HCT116 (cell line): ENCODE measurements at regions not wholly inside any gene's neighbourhood (a gene's known extent, or its start where the extent isn't known, plus 50 kb on each side); places are given as distances from the start of the nearest gene placed in this dataset.

ENCODE experiments used
- ATAC-seq: fragments of 200-7000 bp; cut with Tn5 transposase; 2 replicates; pipeline ENCODE4 v1.9.1; 2020; ENCODE audit warnings: mild to moderate bottlenecking, moderate library complexity
- BruUV-seq: library from RNA; stranded (reverse); fragments of 400-500 nt; replicated peaks from 2 replicates; lab custom pipeline; 2021; lab: Mats Ljungman, UMichigan
- CTCF ChIA-PET: fragments of 300-600 bp; sonication (Branson Sonifier 250); formaldehyde crosslinking; loops from one replicate; lab custom pipeline; 2021; ENCODE audit warnings: antibody characterized with exemption; lab: Charles Lee
- POLR2A ChIA-PET: fragments of 300-600, 350-600 bp; sonication (Branson Sonifier 250); formaldehyde crosslinking; loops from one replicate; lab custom pipeline; 2021; ENCODE audit warnings: antibody characterized with exemption; lab: Charles Lee
- RAD21 ChIA-PET, 2 experiments: fragments of 300-600 bp; sonication (Branson Sonifier 250); formaldehyde crosslinking; loops; one replicate each; lab custom pipeline; 2023; ENCODE audit warnings: low total read pairs in 2 of 2; ENCODE audit not compliant: uncharacterized antibody in 2 of 2, unreplicated experiment in 2 of 2, low non-redundant PET in 1 of 2; lab: Charles Lee
- DNase-seq: peaks from one replicate; pipeline ENCODE4 v3.0.0-alpha.2; 2010; ENCODE audit warnings: low read depth, low spot score
- H2AFZ ChIP-seq: fragments of 200-600 bp; shearing (Covaris generic), sonication (generic); 2 replicates; pipeline ENCODE4 v1.6.1; 2017; ENCODE audit warnings: low read depth, mixed run types, mixed read lengths, antibody characterized with exemption, low read length; ENCODE audit not compliant: poor library complexity, severe bottlenecking
- H3K27ac ChIP-seq: 2 replicates; pipeline ENCODE4 v1.5.1; 2012; ENCODE audit warnings: low read depth, low read length
- H3K27me3 ChIP-seq: fragments of 200-600 bp; sonication (generic); 2 replicates; pipeline ENCODE4 v1.6.1; 2016; ENCODE audit warnings: mixed run types, low read length, mixed read lengths; ENCODE audit not compliant: insufficient read depth
- H3K36me3 ChIP-seq, 2 experiments: fragments of 200-500 bp in 1 of 2; fragments of 200-600 bp in 1 of 2; sonication (Bioruptor generic) in 1 of 2; sonication (generic) in 1 of 2; 2 replicates each; pipeline versions ENCODE4 v1.5.1 to v1.6.1; 2014 to 2016; ENCODE audit warnings: low read length in 2 of 2, inconsistent platforms in 1 of 2, mixed read lengths in 1 of 2, mixed run types in 1 of 2; ENCODE audit not compliant: insufficient read depth in 2 of 2, control insufficient read depth in 1 of 2
- H3K4me1 ChIP-seq, 2 experiments: fragments of 200-600 bp in 1 of 2; sonication (generic) in 1 of 2; 2 replicates each; pipeline versions ENCODE4 v1.5.1 to v1.6.1; 2012 to 2017; ENCODE audit warnings: low read length in 2 of 2, inconsistent platforms in 1 of 2, mild to moderate bottlenecking in 1 of 2, mixed read lengths in 1 of 2, mixed run types in 1 of 2, moderate library complexity in 1 of 2; ENCODE audit not compliant: insufficient read depth in 2 of 2, control insufficient read depth in 1 of 2
- H3K4me2 ChIP-seq: fragments of 200-600 bp; sonication (generic); 2 replicates; pipeline ENCODE4 v1.6.1; 2017; ENCODE audit warnings: mixed run types, low read length, mixed read lengths
- H3K4me3 ChIP-seq, 2 experiments: fragments of 200-600 bp in 1 of 2; sonication (generic) in 1 of 2; replicated peaks in 1 of 2; 2 replicates each; pipeline ENCODE4 v1.5.1; 2011 to 2016; ENCODE audit warnings: low read length in 2 of 2, control low read depth in 1 of 2, low read depth in 1 of 2, mild to moderate bottlenecking in 1 of 2, mixed read lengths in 1 of 2, mixed run types in 1 of 2
- H3K79me2 ChIP-seq: fragments of 200-600 bp; sonication (generic); 2 replicates; pipeline ENCODE4 v1.6.1; 2017; ENCODE audit warnings: mild to moderate bottlenecking, mixed run types, low read length, moderate library complexity, mixed read lengths; ENCODE audit not compliant: insufficient read depth
- H3K9ac ChIP-seq: fragments of 200-600 bp; sonication (generic); 2 replicates; pipeline ENCODE4 v1.6.1; 2016; ENCODE audit warnings: low read length, mixed read lengths
- H3K9me2 ChIP-seq: fragments of 200-600 bp; sonication (generic), shearing (Covaris generic); 2 replicates; pipeline ENCODE4 v1.6.1; 2017; ENCODE audit warnings: mixed run types, mild to moderate bottlenecking, moderate library complexity; ENCODE audit not compliant: insufficient read depth
- H3K9me3 ChIP-seq, 2 experiments: fragments of 200-500 bp in 1 of 2; fragments of 200-600 bp in 1 of 2; sonication (Bioruptor generic) in 1 of 2; sonication (generic) in 1 of 2; 2 replicates each; pipeline ENCODE4 v1.6.1; 2014 to 2017; ENCODE audit warnings: low read length in 2 of 2, mixed read lengths in 2 of 2, inconsistent platforms in 1 of 2, low read depth in 1 of 2, mild to moderate bottlenecking in 1 of 2, mixed run types in 1 of 2, moderate library complexity in 1 of 2; ENCODE audit not compliant: control insufficient read depth in 1 of 2, insufficient read depth in 1 of 2
- H4K20me1 ChIP-seq: fragments of 200-600 bp; sonication (generic), shearing (Covaris generic); 2 replicates; pipeline ENCODE4 v1.6.1; 2017; ENCODE audit warnings: mixed run types, mild to moderate bottlenecking, moderate library complexity; ENCODE audit not compliant: insufficient read depth
- CBX3 ChIP-seq: IDR thresholded peaks from 2 replicates; pipeline ENCODE4 v1.6.1; 2012; ENCODE audit warnings: low read depth
- CEBPB ChIP-seq: IDR thresholded peaks from 2 replicates; pipeline ENCODE4 v1.6.1; 2012; ENCODE audit warnings: low read depth
- CTCF ChIP-seq, 3 experiments: fragments of 200-600 bp in 1 of 3; sonication (generic) in 1 of 3; IDR thresholded peaks in 2 of 3; conservative IDR thresholded peaks in 1 of 3; 2 replicates each; pipeline ENCODE4 v1.5.1; 2012 to 2017; ENCODE audit warnings: low read depth in 2 of 3, low read length in 2 of 3, antibody characterized with exemption in 1 of 3, borderline replicate concordance in 1 of 3, control low read depth in 1 of 3, mild to moderate bottlenecking in 1 of 3, mixed read lengths in 1 of 3, mixed run types in 1 of 3, moderate library complexity in 1 of 3; ENCODE audit not compliant: insufficient read depth in 1 of 3
- EGR1 ChIP-seq: IDR thresholded peaks from 2 replicates; pipeline ENCODE4 v1.6.1; 2012; ENCODE audit warnings: low read depth
- EZH2phosphoT487 ChIP-seq: fragments of 200-600 bp; IDR thresholded peaks from 2 replicates; pipeline ENCODE4 v1.6.1; 2018; ENCODE audit warnings: antibody characterized with exemption, borderline replicate concordance
- MAX ChIP-seq: IDR thresholded peaks from 2 replicates; pipeline ENCODE4 v1.6.1; 2012
- POLR2A ChIP-seq: IDR thresholded peaks from 2 replicates; pipeline ENCODE4 v1.7.0; 2011; ENCODE audit warnings: borderline replicate concordance; ENCODE audit not compliant: insufficient read depth, insufficient read length; ENCODE audit errors: extremely low read depth
- POLR2AphosphoS5 ChIP-seq: IDR thresholded peaks from 2 replicates; pipeline ENCODE4 v1.6.1; 2011; ENCODE audit warnings: mild to moderate bottlenecking, low read depth, low read length, moderate library complexity
- RAD21 ChIP-seq: IDR thresholded peaks from 2 replicates; pipeline ENCODE4 v1.6.1; 2012; ENCODE audit warnings: low read depth, mild to moderate bottlenecking
- SIN3A ChIP-seq: IDR thresholded peaks from 2 replicates; pipeline ENCODE4 v1.6.1; 2012; ENCODE audit warnings: low read depth
- YY1 ChIP-seq: IDR thresholded peaks from 2 replicates; pipeline ENCODE4 v1.6.1; 2011; ENCODE audit warnings: low read length, low read depth, moderate library complexity, mild to moderate bottlenecking; ENCODE audit not compliant: insufficient replicate concordance; ENCODE audit errors: extremely low read depth
- ZBTB33 ChIP-seq: IDR thresholded peaks from 2 replicates; pipeline ENCODE4 v1.6.1; 2011; ENCODE audit warnings: mild to moderate bottlenecking, low read length, moderate library complexity; ENCODE audit not compliant: insufficient replicate concordance; ENCODE audit errors: extremely low read depth
- ZFX ChIP-seq: fragments of 450-650 bp; IDR thresholded peaks from 2 replicates; pipeline ENCODE4 v1.6.1; 2017
- ZNF274 ChIP-seq: fragments of 200-500 bp; sonication (Bioruptor generic); IDR thresholded peaks from 2 replicates; pipeline ENCODE4 v1.6.1; 2014; ENCODE audit warnings: mild to moderate bottlenecking, low read depth, low read length, inconsistent platforms
- intact Hi-C: fragments of 100-400 bp; cut with micrococcal nuclease; formaldehyde crosslinking; loops from 2 replicates; pipeline ENCODE4 v1.10.0; 2022

GRCh38 chr15:79769933-79770759 is 126.7 kb downstream of the MTHFS start:
- no TSS peak for BruUV-seq
- Histone ChIP-seq H3K79me2 (no peaks in the 10 kb centered on the region), H2AFZ (no peak overlapping the region), H4K20me1 (no peaks in the 10 kb centered on the region), H3K4me3 (no peak overlapping the region), H3K4me1 (no peaks in the 10 kb centered on the region), H3K27ac (no peak overlapping the region), H3K4me2 (no peak overlapping the region), H3K9me2 (no peaks in the 10 kb centered on the region), H3K9me3 (no peaks in the 10 kb centered on the region), H3K27me3 (peaks cover 27% of the 10 kb centered on the region), H3K9ac (no peak overlapping the region), H3K36me3 (no peaks in the 10 kb centered on the region)
- TF ChIP-seq EGR1 (no peak), CEBPB (no peak), YY1 (no peak)
- intact Hi-C loops = loop anchor here (1.0 kb wide), 3 partner anchors 83 to 403 kb away; no protein-coding TSS in a partner anchor
- ATAC-seq (no peak), DNase-seq (no peak)
- ChIA-PET RAD21 (interaction anchor here in 1 of 2 experiments (1.0 kb wide), 1 partner anchor 83 kb away, joined by 3 read pairs; no protein-coding TSS in a partner anchor), CTCF (no interaction called here), POLR2A (no interaction called here)

GRCh38 chr15:79773128-79773527 is 123.7 kb downstream of the MTHFS start:
- Histone ChIP-seq H3K9me3 (no peaks in the 10 kb centered on the region), H3K36me3 (no peaks in the 10 kb centered on the region), H2AFZ (no peak overlapping the region), H3K79me2 (no peaks in the 10 kb centered on the region), H3K4me3 (no peak overlapping the region), H3K4me2 (no peak overlapping the region), H3K9me2 (no peaks in the 10 kb centered on the region), H3K27ac (no peak overlapping the region), H3K27me3 (0 out of 2 replicates have a peak, but pooled peaks cover 7% of the 10 kb centered on the region), H3K4me1 (no peaks in the 10 kb centered on the region), H3K9ac (no peak overlapping the region), H4K20me1 (no peaks in the 10 kb centered on the region)
- no peak for DNase-seq
- intact Hi-C loops = no loop called here
- ChIA-PET RAD21 (no interaction called here), POLR2A (no interaction called here), CTCF (no interaction called here)
- BruUV-seq = no TSS peak
- no peak for ATAC-seq
- TF ChIP-seq RAD21 (no peak), MAX (no peak), CTCF (IDR thresholded peaks at IDR 0.05 in 2 of 3, conservative IDR thresholded peaks at IDR 0.05 in 1 of 3; ENCODE audit: borderline replicate concordance in 1 of 3, insufficient read depth in 1 of 3, low read depth in 2 of 3, low read length in 2 of 3) (no peak), YY1 (no peak), ZBTB33 (no peak), ZNF274 (no peak), SIN3A (no peak), EZH2phosphoT487 (no peak), EGR1 (no peak), POLR2AphosphoS5 (no peak), CEBPB (no peak), POLR2A (no peak), CBX3 (no peak), ZFX (no peak)
